A549 (cell line): ENCODE measurements at regions not wholly inside any gene's neighbourhood (a gene's known extent, or its start where the extent isn't known, plus 50 kb on each side); places are given as distances from the start of the nearest gene placed in this dataset.

ENCODE experiments used
- CBX8 ChIP-seq: fragments of 200-600 bp; sonication (generic); IDR thresholded peaks from 2 replicates; pipeline ENCODE4 v1.6.1; 2016
- EP300 ChIP-seq, 2 experiments: fragments of >200 bp; sonication (Bioruptor Twin); formaldehyde crosslinking; IDR thresholded peaks; 2 replicates in 1 of 2; 3 replicates in 1 of 2; pipeline ENCODE4 v1.6.1; 2016 to 2017
- HOXA7 ChIP-seq: fragments of 250-450 bp; sonication (Bioruptor Pico); IDR thresholded peaks from 2 replicates; pipeline ENCODE4 v1.5.0; 2020; ENCODE audit warnings: mild to moderate bottlenecking, moderate library complexity
- RFX5 ChIP-seq: fragments of 450-650 bp; IDR thresholded peaks from 2 replicates; pipeline ENCODE4 v1.7.1; 2014; ENCODE audit warnings: antibody characterized with exemption, mild to moderate bottlenecking, moderate library complexity
- SMC3 ChIP-seq: fragments of >200 bp; sonication (Bioruptor Twin); formaldehyde crosslinking; IDR thresholded peaks from 3 replicates; pipeline ENCODE4 v1.6.1; 2018; ENCODE audit warnings: inconsistent platforms
- TF ChIP-seq, protein P1 (sequence below): fragments of >200 bp; sonication (Bioruptor Twin); formaldehyde crosslinking; IDR thresholded peaks from 3 replicates; pipeline ENCODE4 v1.5.1; 2016

DNA sequence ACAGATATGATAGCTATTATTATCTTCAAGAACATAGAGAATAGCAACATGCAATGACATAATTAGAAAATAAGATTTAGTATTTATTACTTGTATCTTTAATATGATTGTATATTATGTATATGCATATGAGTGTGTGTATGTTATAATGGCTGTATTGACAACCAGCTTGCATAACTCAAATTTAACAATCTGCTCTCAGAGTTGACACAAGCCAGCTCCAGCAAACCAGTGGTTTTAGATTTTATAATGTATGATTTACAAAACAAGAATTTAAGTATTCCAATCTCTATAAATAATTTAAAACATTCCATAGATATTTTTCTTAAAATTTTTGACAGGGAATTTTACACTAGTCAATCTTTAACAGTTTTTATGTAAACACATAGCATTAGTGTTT, 935.9 kb upstream of the EPHA5 start:
- TF ChIP-seq SMC3 (no peak), HOXA7 (CRISPR knock-in tag) (no peak), CBX8 (no peak), RFX5 (no peak), EP300 (IDR thresholded peaks at IDR 0.05) (no peak)
- TF ChIP-seq, protein P1, sequence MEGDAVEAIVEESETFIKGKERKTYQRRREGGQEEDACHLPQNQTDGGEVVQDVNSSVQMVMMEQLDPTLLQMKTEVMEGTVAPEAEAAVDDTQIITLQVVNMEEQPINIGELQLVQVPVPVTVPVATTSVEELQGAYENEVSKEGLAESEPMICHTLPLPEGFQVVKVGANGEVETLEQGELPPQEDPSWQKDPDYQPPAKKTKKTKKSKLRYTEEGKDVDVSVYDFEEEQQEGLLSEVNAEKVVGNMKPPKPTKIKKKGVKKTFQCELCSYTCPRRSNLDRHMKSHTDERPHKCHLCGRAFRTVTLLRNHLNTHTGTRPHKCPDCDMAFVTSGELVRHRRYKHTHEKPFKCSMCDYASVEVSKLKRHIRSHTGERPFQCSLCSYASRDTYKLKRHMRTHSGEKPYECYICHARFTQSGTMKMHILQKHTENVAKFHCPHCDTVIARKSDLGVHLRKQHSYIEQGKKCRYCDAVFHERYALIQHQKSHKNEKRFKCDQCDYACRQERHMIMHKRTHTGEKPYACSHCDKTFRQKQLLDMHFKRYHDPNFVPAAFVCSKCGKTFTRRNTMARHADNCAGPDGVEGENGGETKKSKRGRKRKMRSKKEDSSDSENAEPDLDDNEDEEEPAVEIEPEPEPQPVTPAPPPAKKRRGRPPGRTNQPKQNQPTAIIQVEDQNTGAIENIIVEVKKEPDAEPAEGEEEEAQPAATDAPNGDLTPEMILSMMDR: no peak
